IMR-90 (cell line): ENCODE measurements at regions not wholly inside any gene's neighbourhood (a gene's known extent, or its start where the extent isn't known, plus 50 kb on each side); places are given as distances from the start of the nearest gene placed in this dataset.

Source experiments
- ATAC-seq: fragments of 200-7000 bp; cut with Tn5 transposase; 2 replicates; pipeline ENCODE4 v1.9.1; 2020; ENCODE audit warnings: low read depth, mild to moderate bottlenecking, moderate library complexity
- BruUV-seq: library from RNA; stranded (reverse); fragments of 400-500 nt; replicated peaks from 2 replicates; lab custom pipeline; 2021; lab: Mats Ljungman, UMichigan
- CTCF ChIA-PET: fragments of 300-600 bp; formaldehyde crosslinking; extraction: SDS; loops from one replicate; lab custom pipeline; 2021; ENCODE audit warnings: antibody characterized with exemption; lab: Yijun Ruan, JAX
- POLR2A ChIA-PET: fragments of 300-600 bp; sonication (Branson Sonifier 250); formaldehyde crosslinking; loops from one replicate; lab custom pipeline; 2022; ENCODE audit warnings: antibody characterized with exemption; ENCODE audit not compliant: unreplicated experiment; lab: Charles Lee
- DNase-seq: peaks from one replicate; pipeline ENCODE4 v3.0.0; 2013
- H2AFZ ChIP-seq: replicated peaks from 2 replicates; pipeline ENCODE3; 2013; ENCODE audit warnings: low read length, mild to moderate bottlenecking; ENCODE audit not compliant: poor library complexity
- H2AK5ac ChIP-seq: 2 replicates; pipeline ENCODE4 v1.6.1; 2013; ENCODE audit warnings: low read depth, low read length, inconsistent platforms
- H2AK9ac ChIP-seq: replicated peaks from 2 replicates; pipeline ENCODE3; 2013; ENCODE audit warnings: mild to moderate bottlenecking, low read depth, low read length, moderate library complexity; ENCODE audit not compliant: poor library complexity
- H2BK120ac ChIP-seq: 2 replicates; pipeline ENCODE4 v1.6.1; 2013; ENCODE audit warnings: low read depth, low read length, inconsistent platforms
- H2BK15ac ChIP-seq: 3 replicates; pipeline ENCODE4 v1.6.1; 2013; ENCODE audit warnings: low read depth, low read length, inconsistent platforms
- H2BK20ac ChIP-seq: 2 replicates; pipeline ENCODE4 v1.6.1; 2013; ENCODE audit warnings: low read depth, mild to moderate bottlenecking, inconsistent platforms, low read length, moderate library complexity
- H2BK5ac ChIP-seq: 2 replicates; pipeline ENCODE4 v1.6.1; 2013; ENCODE audit warnings: mild to moderate bottlenecking, low read depth, low read length, inconsistent platforms; ENCODE audit not compliant: poor library complexity, severe bottlenecking
- H3K14ac ChIP-seq: replicated peaks from 2 replicates; pipeline ENCODE4 v1.6.1; 2013; ENCODE audit warnings: low read depth, low read length, inconsistent platforms
- H3K18ac ChIP-seq: 2 replicates; pipeline ENCODE4 v1.6.1; 2013; ENCODE audit warnings: low read depth, low read length, control low read depth
- H3K23ac ChIP-seq: 2 replicates; pipeline ENCODE4 v1.6.1; 2013; ENCODE audit warnings: low read depth, low read length, inconsistent platforms
- H3K27ac ChIP-seq: 2 replicates; pipeline ENCODE4 v1.5.1; 2013; ENCODE audit warnings: mild to moderate bottlenecking, control low read depth, low read length; ENCODE audit not compliant: insufficient read depth
- H3K27me3 ChIP-seq: 2 replicates; pipeline ENCODE4 v1.6.1; 2013; ENCODE audit warnings: low read length; ENCODE audit not compliant: control insufficient read depth, insufficient read depth
- H3K36me3 ChIP-seq: 2 replicates; pipeline ENCODE4 v1.6.1; 2013; ENCODE audit warnings: low read length, mixed read lengths; ENCODE audit not compliant: control insufficient read depth, insufficient read depth
- H3K4ac ChIP-seq: 2 replicates; pipeline ENCODE4 v1.6.1; 2013; ENCODE audit warnings: low read depth, low read length, inconsistent platforms
- H3K4me1 ChIP-seq: 2 replicates; pipeline ENCODE4 v1.6.1; 2013; ENCODE audit warnings: low read length, mixed read lengths; ENCODE audit not compliant: control insufficient read depth, insufficient read depth
- H3K4me2 ChIP-seq: 2 replicates; pipeline ENCODE4 v1.6.1; 2013; ENCODE audit warnings: low read depth, mild to moderate bottlenecking, control low read depth, low read length, moderate library complexity
- H3K4me3 ChIP-seq: 2 replicates; pipeline ENCODE4 v1.5.1; 2013; ENCODE audit warnings: low read depth, mild to moderate bottlenecking, control low read depth, low read length, moderate library complexity; ENCODE audit not compliant: insufficient read depth
- H3K56ac ChIP-seq: 2 replicates; pipeline ENCODE4 v1.6.1; 2013; ENCODE audit warnings: low read length, inconsistent platforms; ENCODE audit not compliant: insufficient read depth; ENCODE audit errors: extremely low read depth
- H3K79me1 ChIP-seq, 2 experiments: 2 replicates each; pipeline ENCODE4 v1.6.1; 2013; ENCODE audit warnings: low read length in 2 of 2, inconsistent platforms in 1 of 2, low read depth in 1 of 2
- H3K9ac ChIP-seq: 2 replicates; pipeline ENCODE4 v1.6.1; 2013; ENCODE audit warnings: low read depth, low read length, control low read depth
- H3K9me1 ChIP-seq: 2 replicates; pipeline ENCODE4 v1.6.1; 2013; ENCODE audit warnings: low read length, inconsistent platforms; ENCODE audit not compliant: insufficient read depth
- H3K9me3 ChIP-seq: 2 replicates; pipeline ENCODE4 v1.6.1; 2013; ENCODE audit warnings: low read length; ENCODE audit not compliant: control insufficient read depth, insufficient read depth
- H4K20me1 ChIP-seq: 2 replicates; pipeline ENCODE4 v1.6.1; 2013; ENCODE audit warnings: low read length, inconsistent platforms; ENCODE audit not compliant: insufficient read depth
- H4K5ac ChIP-seq: 2 replicates; pipeline ENCODE4 v1.6.1; 2013; ENCODE audit warnings: mild to moderate bottlenecking, low read depth, low read length, control low read depth
- H4K8ac ChIP-seq, 2 experiments: 2 replicates each; pipeline ENCODE4 v1.6.1; 2013; ENCODE audit warnings: low read depth in 2 of 2, low read length in 2 of 2, control low read depth in 1 of 2, inconsistent platforms in 1 of 2
- H4K91ac ChIP-seq: 2 replicates; pipeline ENCODE4 v1.6.1; 2013; ENCODE audit warnings: low read depth, low read length, inconsistent platforms; ENCODE audit not compliant: insufficient read depth
- CEBPB ChIP-seq: IDR thresholded peaks from 2 replicates; pipeline ENCODE4 v1.6.1; 2012; ENCODE audit warnings: low read depth, low read length, improper control_type of control experiment
- CTCF ChIP-seq: conservative IDR thresholded peaks from 2 replicates; pipeline ENCODE4 v1.5.1; 2012; ENCODE audit warnings: mild to moderate bottlenecking, low read depth, low read length, improper control_type of control experiment
- MAFK ChIP-seq: IDR thresholded peaks from 2 replicates; pipeline ENCODE4 v1.6.1; 2012; ENCODE audit warnings: low read depth, low read length, improper control_type of control experiment
- MXI1 ChIP-seq: IDR thresholded peaks from 2 replicates; pipeline ENCODE4 v1.6.1; 2012; ENCODE audit warnings: low read depth, mild to moderate bottlenecking, low read length, moderate library complexity, borderline replicate concordance
- NFE2L2 ChIP-seq: fragments of 150-350 bp; IDR thresholded peaks from 2 replicates; pipeline ENCODE4 v1.6.1; 2016; ENCODE audit warnings: low read depth, mild to moderate bottlenecking, low read length
- POLR2A ChIP-seq: IDR thresholded peaks from 2 replicates; pipeline ENCODE4 v1.6.1; 2012; ENCODE audit warnings: mild to moderate bottlenecking, low read depth, low read length
- RAD21 ChIP-seq: IDR thresholded peaks from 2 replicates; pipeline ENCODE4 v1.6.1; 2012; ENCODE audit warnings: low read length, improper control_type of control experiment
- RCOR1 ChIP-seq: IDR thresholded peaks from 2 replicates; pipeline ENCODE4 v1.6.1; 2012; ENCODE audit warnings: mild to moderate bottlenecking, low read length, improper control_type of control experiment; ENCODE audit not compliant: insufficient replicate concordance
- RFX5 ChIP-seq: IDR thresholded peaks from 2 replicates; pipeline ENCODE4 v1.8.0; 2012; ENCODE audit warnings: low read depth, mild to moderate bottlenecking, low read length, moderate library complexity
- USF2 ChIP-seq: fragments of 150-350 bp; IDR thresholded peaks from 2 replicates; pipeline ENCODE4 v1.6.1; 2017; ENCODE audit warnings: mild to moderate bottlenecking, antibody characterized with exemption, low read length, low read depth
- WGBS, 2 experiments: methylation state at CpG; one replicate each; pipeline versions ENCODE4 v1.1.5 to v1.1.7; 2013; ENCODE audit warnings: missing lambda C conversion rate in 2 of 2; ENCODE audit not compliant: insufficient read length in 1 of 2; ENCODE audit errors: extremely low coverage in 2 of 2; 5-methylcytosine and 5-hydroxymethylcytosine counted together
- dilution Hi-C: fragments of 300-500 bp; cut with HindIII; formaldehyde crosslinking; loops from one replicate; pipeline ENCODE4 v1.14.3; 2018; ENCODE audit warnings: low sequenced_read_pairs; ENCODE audit not compliant: unreplicated experiment
- in situ Hi-C: fragments of 300-500 bp; cut with MboI; formaldehyde crosslinking; loops from 3 replicates; pipeline ENCODE4 v1.14.3; 2019; ENCODE audit warnings: low sequenced_read_pairs, inconsistent platforms, mixed read lengths
- intact Hi-C: fragments of 100-400 bp; cut with micrococcal nuclease; formaldehyde crosslinking; loops from 2 replicates; pipeline ENCODE4 v1.10.0; 2022

DNA sequence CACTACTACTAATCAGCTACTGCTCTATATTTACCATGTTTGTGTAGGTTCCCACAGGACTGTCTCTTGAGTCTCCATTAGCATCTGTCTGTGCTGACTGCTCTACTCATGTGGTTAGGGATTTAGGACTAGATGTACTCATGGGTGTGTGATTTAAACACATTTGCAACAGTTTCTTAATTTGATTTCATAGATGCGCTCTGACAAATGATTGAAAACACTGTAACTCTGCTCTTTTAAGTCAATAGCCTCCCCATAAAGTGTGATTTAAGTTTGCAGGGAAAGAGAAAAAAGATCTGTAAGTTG, 809.3 kb downstream of the NCAM2 start:
- WGBS, 2 experiments = no CpG with 5 or more reads among the region's 1 CpG
- Histone ChIP-seq H3K14ac (no peak overlapping the region), H3K18ac (no peak overlapping the region), H4K8ac (no peak overlapping the region), H3K36me3 (no peaks in the 10 kb centered on the region), H3K79me1 (no peaks in the 10 kb centered on the region), H2AK9ac (no peak overlapping the region), H3K9me1 (no peaks in the 10 kb centered on the region), H3K4ac (no peak overlapping the region), H2BK120ac (no peak overlapping the region), H2BK20ac (no peak overlapping the region), H3K27me3 (no peaks in the 10 kb centered on the region), H3K27ac (no peak overlapping the region), H3K9ac (no peak overlapping the region), H4K20me1 (no peaks in the 10 kb centered on the region), H2AK5ac (no peak overlapping the region), H3K23ac (no peak overlapping the region), H3K9me3 (no peaks in the 10 kb centered on the region), H3K4me3 (no peak overlapping the region), H2BK15ac (no peak overlapping the region), H2AFZ (no peak overlapping the region), H3K4me1 (no peaks in the 10 kb centered on the region), H4K5ac (no peak overlapping the region), H2BK5ac (no peak overlapping the region), H4K91ac (no peak overlapping the region), H3K56ac (no peak overlapping the region), H3K4me2 (no peak overlapping the region)
- TF ChIP-seq RFX5 = no peak
- no peak for TF ChIP-seq MAFK
- TF ChIP-seq RCOR1 = no peak
- no peak for TF ChIP-seq CEBPB
- no peak for TF ChIP-seq MXI1
- TF ChIP-seq RAD21 = no peak
- no peak for TF ChIP-seq NFE2L2
- TF ChIP-seq USF2 = no peak
- TF ChIP-seq POLR2A = no peak
- TF ChIP-seq CTCF = no peak
- ChIA-PET POLR2A (no interaction called here), CTCF (no interaction called here)
- in situ Hi-C loops (no loop called here), dilution Hi-C loops (no loop called here), intact Hi-C loops (loop anchor here (1.0 kb wide), 1 partner anchor 44 kb away; no protein-coding TSS in a partner anchor)
- ATAC-seq (no peak), DNase-seq (no peak)
- BruUV-seq = no TSS peak
